Breast epithelium (tissue), 3 donors: ENCODE measurements at regions not wholly inside any gene's neighbourhood (a gene's known extent, or its start where the extent isn't known, plus 50 kb on each side); places are given as distances from the start of the nearest gene placed in this dataset.

Experiments
- POLR2A ChIP-seq: fragments of 450-650 bp; IDR thresholded peaks from one replicate; pipeline ENCODE4 v1.6.1; 2016; ENCODE audit warnings: antibody characterized with exemption, mild to moderate bottlenecking, moderate library complexity
- TF ChIP-seq, protein P1 (sequence below), 3 donors: fragments of 450-650 bp; IDR thresholded peaks; one replicate each; pipeline ENCODE4 v1.5.1; 2016 to 2017; ENCODE audit warnings: antibody characterized with exemption in 3 of 3, mild to moderate bottlenecking in 3 of 3, moderate library complexity in 3 of 3

DNA sequence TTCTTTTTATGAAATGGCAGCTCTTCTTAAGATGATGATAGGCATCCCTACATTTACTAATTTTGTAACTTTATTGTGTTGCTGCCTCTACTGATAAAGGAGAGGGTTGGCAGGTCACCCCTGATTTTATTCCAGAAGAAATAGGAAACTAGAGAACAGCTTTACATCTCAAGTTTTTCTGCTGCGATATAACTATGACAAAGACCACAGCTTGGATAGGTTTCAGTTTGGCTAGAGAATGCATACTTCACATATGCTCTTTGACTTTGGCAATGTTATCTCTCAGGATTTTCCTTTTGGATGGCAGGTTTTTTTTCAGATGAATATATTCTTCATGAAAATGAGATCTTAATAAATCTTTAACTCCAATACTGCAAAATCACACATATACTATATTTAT, 395.3 kb upstream of the GOLIM4 start:
- no peak for TF ChIP-seq POLR2A
- TF ChIP-seq, protein P1, sequence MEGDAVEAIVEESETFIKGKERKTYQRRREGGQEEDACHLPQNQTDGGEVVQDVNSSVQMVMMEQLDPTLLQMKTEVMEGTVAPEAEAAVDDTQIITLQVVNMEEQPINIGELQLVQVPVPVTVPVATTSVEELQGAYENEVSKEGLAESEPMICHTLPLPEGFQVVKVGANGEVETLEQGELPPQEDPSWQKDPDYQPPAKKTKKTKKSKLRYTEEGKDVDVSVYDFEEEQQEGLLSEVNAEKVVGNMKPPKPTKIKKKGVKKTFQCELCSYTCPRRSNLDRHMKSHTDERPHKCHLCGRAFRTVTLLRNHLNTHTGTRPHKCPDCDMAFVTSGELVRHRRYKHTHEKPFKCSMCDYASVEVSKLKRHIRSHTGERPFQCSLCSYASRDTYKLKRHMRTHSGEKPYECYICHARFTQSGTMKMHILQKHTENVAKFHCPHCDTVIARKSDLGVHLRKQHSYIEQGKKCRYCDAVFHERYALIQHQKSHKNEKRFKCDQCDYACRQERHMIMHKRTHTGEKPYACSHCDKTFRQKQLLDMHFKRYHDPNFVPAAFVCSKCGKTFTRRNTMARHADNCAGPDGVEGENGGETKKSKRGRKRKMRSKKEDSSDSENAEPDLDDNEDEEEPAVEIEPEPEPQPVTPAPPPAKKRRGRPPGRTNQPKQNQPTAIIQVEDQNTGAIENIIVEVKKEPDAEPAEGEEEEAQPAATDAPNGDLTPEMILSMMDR (IDR thresholded peaks at IDR 0.05) = no peak
